Natural killer cell (primary cell): ENCODE measurements at regions not wholly inside any gene's neighbourhood (a gene's known extent, or its start where the extent isn't known, plus 50 kb on each side); places are given as distances from the start of the nearest gene placed in this dataset.
"Not testable (repeated sequence)": the region's sequence is repeated elsewhere in the genome, so short reads cannot be mapped to it uniquely, and the experiment has no call there.

Experiments
- ATAC-seq, 3 donors: fragments of 150-1000 bp in 2 of 3; fragments of 200-7000 bp in 1 of 3; cut with Tn5 transposase; 1 replicate in 1 of 3; 2 replicates in 2 of 3; pipeline ENCODE4 v1.10.0; 2021; ENCODE audit warnings: mild to moderate bottlenecking in 2 of 3, moderate library complexity in 2 of 3
- DNase-seq, 2 donors: peaks; one replicate each; pipeline versions ENCODE4 v3.0.0 to v3.0.0-alpha.2; 2013 to 2021; ENCODE audit warnings: mixed read lengths in 1 of 2
- H3K27ac ChIP-seq: one replicate; pipeline ENCODE4 v1.5.1; 2013; ENCODE audit warnings: mild to moderate bottlenecking, low read length
- H3K27me3 ChIP-seq: one replicate; pipeline ENCODE4 v1.6.1; 2013; ENCODE audit warnings: low read length; ENCODE audit not compliant: control insufficient read depth, insufficient read depth
- H3K36me3 ChIP-seq: one replicate; pipeline ENCODE4 v1.6.1; 2013; ENCODE audit warnings: low read length; ENCODE audit not compliant: control insufficient read depth, insufficient read depth
- H3K4me1 ChIP-seq: one replicate; pipeline ENCODE4 v1.6.1; 2013; ENCODE audit warnings: low read length; ENCODE audit not compliant: control insufficient read depth, insufficient read depth
- H3K4me3 ChIP-seq: one replicate; pipeline ENCODE4 v1.5.1; 2013; ENCODE audit warnings: low read length
- H3K9me3 ChIP-seq: one replicate; pipeline ENCODE4 v1.6.1; 2013; ENCODE audit warnings: low read length; ENCODE audit not compliant: control insufficient read depth, insufficient read depth
- H3K27ac Mint-ChIP-seq, 2 donors: one replicate each; pipeline ENCODE4 v1.8.0; 2022; ENCODE audit warnings: mild to moderate bottlenecking in 2 of 2, mixed read lengths in 2 of 2, moderate library complexity in 1 of 2
- H3K27me3 Mint-ChIP-seq, 2 donors: one replicate each; pipeline ENCODE4 v1.8.0; 2022; ENCODE audit warnings: low read depth in 2 of 2, mixed read lengths in 2 of 2
- H3K36me3 Mint-ChIP-seq: one replicate; pipeline ENCODE4 v1.8.0; 2022; ENCODE audit warnings: mixed read lengths
- H3K4me1 Mint-ChIP-seq, 2 donors: one replicate each; pipeline ENCODE4 v1.8.0; 2022; ENCODE audit warnings: mixed read lengths in 2 of 2
- H3K4me3 Mint-ChIP-seq: one replicate; pipeline ENCODE4 v1.8.0; 2022; ENCODE audit warnings: mild to moderate bottlenecking, moderate library complexity, mixed read lengths
- H3K9me3 Mint-ChIP-seq, 2 donors: one replicate each; pipeline ENCODE4 v1.8.0; 2022; ENCODE audit warnings: mixed read lengths in 2 of 2
- WGBS: methylation state at CpG from one replicate; pipeline ENCODE4 v1.1.7; 2013; ENCODE audit warnings: missing lambda C conversion rate; ENCODE audit not compliant: insufficient coverage; 5-methylcytosine and 5-hydroxymethylcytosine counted together
- intact Hi-C: fragments of 100-400 bp; cut with micrococcal nuclease; formaldehyde crosslinking; loops from one replicate; pipeline ENCODE4 v1.14.2; 2022
- TF ChIP-seq, protein P1 (sequence below): fragments of 200-600 bp; IDR thresholded peaks from one replicate; pipeline ENCODE4 v1.8.0; 2022; ENCODE audit warnings: antibody characterized with exemption

DNA sequence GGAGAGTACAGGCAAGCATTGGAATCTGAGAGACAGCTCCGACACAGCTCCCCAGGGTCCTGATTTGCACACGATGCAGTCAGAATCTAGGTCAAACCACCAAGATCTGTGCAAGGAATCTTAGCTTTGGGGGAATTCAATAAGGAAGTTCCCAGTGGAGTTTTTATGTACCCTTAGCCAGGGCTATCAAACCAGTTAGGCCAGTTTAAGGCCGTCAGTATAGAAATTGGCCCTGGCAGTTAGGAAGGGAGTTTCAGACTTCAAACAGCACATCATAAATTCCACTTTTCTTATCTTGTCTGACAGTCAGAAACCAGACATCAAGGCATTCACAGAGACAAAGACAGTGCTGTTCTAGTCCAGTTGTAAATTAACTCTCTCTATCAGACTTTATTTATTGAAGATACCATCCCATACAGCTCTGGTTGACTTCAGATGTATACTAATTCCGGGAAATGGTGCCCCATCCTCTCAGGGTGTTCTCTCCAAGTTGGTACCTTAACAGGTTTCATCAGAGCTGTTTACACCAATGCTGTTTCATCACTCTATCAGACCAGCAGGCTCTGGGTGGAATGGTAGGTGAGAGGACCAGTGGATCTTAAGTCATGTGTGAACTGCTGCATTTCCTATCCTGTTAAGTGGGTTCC is 157.5 kb upstream of the ATF7IP start:
- no peaks in the 10 kb centered on the region for H3K4me1 ChIP-seq
- Mint-ChIP-seq H3K9me3 (no peaks in the 10 kb centered on the region), H3K4me3 (no peak overlapping the region)

DNA sequence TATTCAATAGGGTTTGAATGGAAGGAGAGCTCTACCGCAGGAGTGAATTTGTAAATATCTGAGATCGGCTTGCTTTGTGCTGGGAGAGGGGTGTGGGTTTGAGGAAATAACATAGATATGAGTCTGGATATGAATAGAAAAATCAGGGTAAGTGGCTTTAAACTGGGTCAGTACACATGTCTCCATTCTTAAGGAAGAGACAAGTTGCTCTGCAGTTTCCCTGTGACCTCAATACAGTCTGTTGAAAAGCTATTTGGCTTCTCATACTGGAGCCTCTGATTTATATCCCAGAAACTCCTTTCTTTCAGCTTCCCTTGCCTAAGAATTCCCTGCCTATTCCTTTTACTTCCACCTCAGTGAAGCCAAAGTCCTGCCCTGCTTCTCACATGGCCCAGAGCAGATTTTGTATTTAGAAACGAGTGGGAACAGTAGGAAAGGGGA is 153.5 kb upstream of the ATF7IP start:
- H3K4me1 Mint-ChIP-seq, result peaks cover 0 to 7% of the 10 kb centered on the region in 2 donors
- TF ChIP-seq, protein P1, sequence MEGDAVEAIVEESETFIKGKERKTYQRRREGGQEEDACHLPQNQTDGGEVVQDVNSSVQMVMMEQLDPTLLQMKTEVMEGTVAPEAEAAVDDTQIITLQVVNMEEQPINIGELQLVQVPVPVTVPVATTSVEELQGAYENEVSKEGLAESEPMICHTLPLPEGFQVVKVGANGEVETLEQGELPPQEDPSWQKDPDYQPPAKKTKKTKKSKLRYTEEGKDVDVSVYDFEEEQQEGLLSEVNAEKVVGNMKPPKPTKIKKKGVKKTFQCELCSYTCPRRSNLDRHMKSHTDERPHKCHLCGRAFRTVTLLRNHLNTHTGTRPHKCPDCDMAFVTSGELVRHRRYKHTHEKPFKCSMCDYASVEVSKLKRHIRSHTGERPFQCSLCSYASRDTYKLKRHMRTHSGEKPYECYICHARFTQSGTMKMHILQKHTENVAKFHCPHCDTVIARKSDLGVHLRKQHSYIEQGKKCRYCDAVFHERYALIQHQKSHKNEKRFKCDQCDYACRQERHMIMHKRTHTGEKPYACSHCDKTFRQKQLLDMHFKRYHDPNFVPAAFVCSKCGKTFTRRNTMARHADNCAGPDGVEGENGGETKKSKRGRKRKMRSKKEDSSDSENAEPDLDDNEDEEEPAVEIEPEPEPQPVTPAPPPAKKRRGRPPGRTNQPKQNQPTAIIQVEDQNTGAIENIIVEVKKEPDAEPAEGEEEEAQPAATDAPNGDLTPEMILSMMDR, result no peak
- H3K4me3 ChIP-seq, result no peak overlapping the region
- no peak overlapping the region for H3K27ac Mint-ChIP-seq
- H3K4me3 Mint-ChIP-seq, result no peak overlapping the region
- ATAC-seq (no peak), DNase-seq (no peak)
- H3K27me3 Mint-ChIP-seq, result peaks cover 0 to 6% of the 10 kb centered on the region in 2 donors
- H3K27me3 ChIP-seq, result no peaks in the 10 kb centered on the region
- H3K4me1 ChIP-seq, result peaks cover 8% of the 10 kb centered on the region
- H3K9me3 Mint-ChIP-seq, result no peaks in the 10 kb centered on the region
- H3K36me3 Mint-ChIP-seq, result no peaks in the 10 kb centered on the region
- H3K9me3 ChIP-seq, result no peaks in the 10 kb centered on the region
- H3K36me3 ChIP-seq, result no peaks in the 10 kb centered on the region
- no peak overlapping the region for H3K27ac ChIP-seq
- 96% methylated on average over 2 of the region's 3 CpGs for WGBS
- intact Hi-C loops, result no loop called here

More for the DNA sequence above, 157.5 kb upstream of the ATF7IP start:
- no peak overlapping the region for H3K27ac ChIP-seq
- Mint-ChIP-seq H3K27me3 (peaks cover 0 to 6% of the 10 kb centered on the region in 2 donors), H3K4me1 (no peaks in the 10 kb centered on the region), H3K36me3 (no peaks in the 10 kb centered on the region), H3K27ac (no peak overlapping the region)
- no peaks in the 10 kb centered on the region for H3K36me3 ChIP-seq
- H3K4me3 ChIP-seq, result no peak overlapping the region
- intact Hi-C loops, result no loop called here
- H3K9me3 ChIP-seq, result no peaks in the 10 kb centered on the region
- ATAC-seq, result no peak
- 83% methylated on average over 4 of the region's 4 CpGs for WGBS
- no peaks in the 10 kb centered on the region for H3K27me3 ChIP-seq
- no peak for DNase-seq
- TF ChIP-seq, protein P1, result no peak

DNA sequence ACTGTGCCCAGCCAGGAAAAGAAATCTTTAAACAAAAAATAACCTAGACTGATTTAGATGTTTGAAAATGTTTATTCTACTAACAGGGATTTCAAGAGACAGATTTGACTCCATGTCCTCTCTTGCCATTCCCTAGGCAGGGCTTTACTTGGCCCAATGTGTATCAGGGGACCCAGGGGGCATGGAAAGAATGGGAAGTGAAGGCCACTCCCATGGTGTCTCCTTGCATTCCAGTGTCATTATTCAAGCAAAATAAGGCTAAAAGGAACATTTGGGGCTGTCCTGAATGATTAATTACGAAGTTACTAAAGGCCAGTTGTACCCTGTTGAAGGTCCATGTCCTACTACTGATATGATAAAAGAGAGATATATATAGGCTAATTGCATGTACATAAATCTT is 151.9 kb upstream of the ATF7IP start:
- intact Hi-C loops, result no loop called here
- Histone ChIP-seq H3K27me3 (no peaks in the 10 kb centered on the region), H3K4me3 (no peak overlapping the region), H3K27ac (no peak overlapping the region), H3K9me3 (no peaks in the 10 kb centered on the region), H3K4me1 (peaks cover 10% of the 10 kb centered on the region), H3K36me3 (no peaks in the 10 kb centered on the region)
- TF ChIP-seq, protein P1, result no peak
- no peaks in the 10 kb centered on the region for H3K9me3 Mint-ChIP-seq
- H3K36me3 Mint-ChIP-seq, result no peaks in the 10 kb centered on the region
- peaks cover 0 to 10% of the 10 kb centered on the region in 2 donors for H3K4me1 Mint-ChIP-seq
- H3K27ac Mint-ChIP-seq, result no peak overlapping the region
- 100% methylated on average over 1 of the region's 1 CpG for WGBS
- no peak overlapping the region for H3K4me3 Mint-ChIP-seq
- ATAC-seq, result no peak
- DNase-seq, result no peak
- peaks cover 0 to 6% of the 10 kb centered on the region in 2 donors for H3K27me3 Mint-ChIP-seq

DNA sequence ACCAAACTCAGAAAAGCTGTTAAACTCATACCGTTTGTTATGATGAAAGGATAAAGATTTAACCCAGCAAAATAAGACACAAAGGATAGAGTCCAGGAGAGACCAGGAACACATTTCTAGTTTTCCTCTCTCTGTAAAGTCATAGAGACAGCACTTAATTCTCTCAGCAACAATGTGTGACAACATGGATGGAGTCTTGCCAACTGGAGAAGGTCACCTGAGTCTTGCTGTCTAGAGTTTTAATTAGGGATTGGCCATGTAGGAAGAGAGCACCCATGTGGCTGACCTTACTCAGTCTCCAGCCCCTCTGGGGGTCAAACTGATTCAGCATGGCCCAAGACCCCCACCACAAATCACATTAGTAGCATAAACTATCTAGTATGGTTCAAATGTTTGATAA is 151.0 kb upstream of the ATF7IP start:
- Mint-ChIP-seq H3K27me3 (peaks cover 0 to 6% of the 10 kb centered on the region in 2 donors), H3K9me3 (no peaks in the 10 kb centered on the region), H3K4me1 (peaks cover 0 to 10% of the 10 kb centered on the region in 2 donors), H3K36me3 (no peaks in the 10 kb centered on the region), H3K27ac (no peak overlapping the region), H3K4me3 (no peak overlapping the region)
- Histone ChIP-seq H3K27ac (no peak overlapping the region), H3K9me3 (no peaks in the 10 kb centered on the region), H3K4me1 (peaks cover 10% of the 10 kb centered on the region), H3K27me3 (no peaks in the 10 kb centered on the region), H3K4me3 (no peak overlapping the region), H3K36me3 (no peaks in the 10 kb centered on the region)
- 83% methylated on average over 1 of the region's 1 CpG for WGBS
- TF ChIP-seq, protein P1, result no peak
- no peak for ATAC-seq
- no peak for DNase-seq
- intact Hi-C loops, result no loop called here

DNA sequence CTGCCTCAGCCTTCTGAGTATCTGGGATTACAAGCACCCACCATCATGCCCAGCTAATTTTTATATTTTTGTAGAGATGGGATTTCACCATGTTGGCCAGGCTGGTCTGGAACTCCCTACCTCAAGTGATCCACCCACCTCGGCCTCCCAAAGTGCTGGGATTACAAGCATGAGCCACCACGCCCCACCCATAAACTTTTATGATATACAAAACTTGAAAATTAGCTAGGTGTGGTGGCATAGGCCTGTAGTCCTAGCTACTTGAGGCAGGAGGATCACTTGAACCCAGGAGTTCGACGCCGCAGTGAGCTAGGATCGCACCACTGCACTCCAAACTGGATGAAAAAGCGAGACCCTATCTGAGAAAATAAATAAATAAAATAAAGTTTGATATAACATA is 149.5 kb upstream of the ATF7IP start:
- DNase-seq, H3K27me3 ChIP-seq, H3K36me3 Mint-ChIP-seq, H3K9me3 Mint-ChIP-seq, intact Hi-C loops, H3K27ac Mint-ChIP-seq, ATAC-seq, H3K9me3 ChIP-seq, H3K36me3 ChIP-seq, H3K4me3 ChIP-seq, H3K4me3 Mint-ChIP-seq, H3K27me3 Mint-ChIP-seq: not testable (repeated sequence)
- Histone ChIP-seq H3K27ac (peak overlapping the region; percentile 4), H3K4me1 (peaks cover 10% of the 10 kb centered on the region)
- 92% methylated on average over 6 of the region's 7 CpGs for WGBS
- peaks cover 0 to 12% of the 10 kb centered on the region in 2 donors for H3K4me1 Mint-ChIP-seq
